ENCODE measurements at regions not wholly inside any gene's neighbourhood (a gene's known extent, or its start where the extent isn't known, plus 50 kb on each side); places are given as distances from the start of the nearest gene placed in this dataset.

DNA sequence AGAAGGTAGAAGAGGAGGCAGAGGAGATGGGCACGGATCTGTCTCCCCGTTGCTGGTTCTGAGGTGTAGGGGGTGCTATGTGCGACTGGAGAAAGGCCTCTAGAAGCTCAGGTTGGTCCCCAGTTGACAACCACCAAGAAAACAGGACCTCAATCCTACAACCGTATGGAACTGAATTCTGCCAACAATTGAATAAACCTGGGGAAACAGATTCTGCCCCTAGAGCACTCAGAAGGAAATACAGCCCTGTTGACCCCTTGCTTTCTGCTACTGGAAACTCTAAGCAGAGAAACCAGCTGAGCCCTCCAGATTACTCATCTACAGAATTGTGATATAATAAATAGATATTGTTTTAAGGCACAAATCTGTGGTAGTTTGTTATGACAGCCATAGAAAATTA, 313.0 kb upstream of the GOT2 start:
- TF ChIP-seq CTCF (IDR thresholded peaks at IDR 0.05), result no peak
- no peak for TF ChIP-seq POLR2A (IDR thresholded peaks at IDR 0.05)

All from uterus (tissue), 2 donors.